B cell (primary cell): ENCODE measurements at regions not wholly inside any gene's neighbourhood (a gene's known extent, or its start where the extent isn't known, plus 50 kb on each side); places are given as distances from the start of the nearest gene placed in this dataset.

Experiments
- CTCF ChIP-seq: fragments of 200-600 bp; IDR thresholded peaks from one replicate; pipeline ENCODE4 v1.8.0; 2022; ENCODE audit warnings: antibody characterized with exemption, mild to moderate bottlenecking
- EZH2 ChIP-seq: IDR thresholded peaks from 2 replicates; pipeline ENCODE4 v1.6.1; 2012; ENCODE audit warnings: borderline replicate concordance, low read depth, mild to moderate bottlenecking, moderate library complexity, low read length; ENCODE audit not compliant: insufficient read depth, poor library complexity, severe bottlenecking

GRCh38 chr1:239662950-239663349 is 276.6 kb downstream of the CHRM3 start:
- TF ChIP-seq CTCF = no peak
- no peak for TF ChIP-seq EZH2
